NCI-H1436 (cell line): ENCODE measurements at regions not wholly inside any gene's neighbourhood (a gene's known extent, or its start where the extent isn't known, plus 50 kb on each side); places are given as distances from the start of the nearest gene placed in this dataset.
"Not testable (repeated sequence)": the region's sequence is repeated elsewhere in the genome, so short reads cannot be mapped to it uniquely, and the experiment has no call there.

Experiments used
- DNase-seq: peaks from one replicate; lab custom pipeline; 2025; lab: John Stamatoyannopoulos, UW

- DNase-seq = peak; percentile 1
Observed at GRCh38 chr21:17139696-17140095, 373.1 kb upstream of the CXADR start.

- no peak for DNase-seq
Observed at GRCh38 chr21:17146426-17146825, 366.4 kb upstream of the CXADR start.

GRCh38 chr21:17159697-17160096 lies 353.1 kb upstream of the CXADR start:
- no peak for DNase-seq

GRCh38 chr21:17185674-17186073 lies 327.2 kb upstream of the CXADR start:
- DNase-seq = no peak

GRCh38 chr21:17189963-17190362 lies 322.9 kb upstream of the CXADR start:
- DNase-seq = no peak

- DNase-seq = no peak
Observed at GRCh38 chr21:17191346-17191993, 321.4 kb upstream of the CXADR start.

GRCh38 chr21:17195351-17195750 lies 317.5 kb upstream of the CXADR start:
- DNase-seq = no peak

GRCh38 chr21:17195976-17196375 lies 316.9 kb upstream of the CXADR start:
- no peak for DNase-seq

- DNase-seq = no peak
Observed at GRCh38 chr21:17196623-17197022, 316.2 kb upstream of the CXADR start.

- no peak for DNase-seq
Observed at GRCh38 chr21:17197996-17198395, 314.8 kb upstream of the CXADR start.

- no peak for DNase-seq
Observed at GRCh38 chr21:17200250-17200649, 312.6 kb upstream of the CXADR start.

GRCh38 chr21:17201741-17202260 lies 311.0 kb upstream of the CXADR start:
- no peak for DNase-seq

GRCh38 chr21:17214801-17215200 lies 298.0 kb upstream of the CXADR start:
- DNase-seq = no peak

GRCh38 chr21:17219050-17219449 lies 293.8 kb upstream of the CXADR start:
- DNase-seq = not testable (repeated sequence)

GRCh38 chr21:17231124-17231523 lies 281.7 kb upstream of the CXADR start:
- no peak for DNase-seq

- DNase-seq = no peak
Observed at GRCh38 chr21:17231771-17232170, 281.1 kb upstream of the CXADR start.

GRCh38 chr21:17238468-17238867 lies 274.4 kb upstream of the CXADR start:
- no peak for DNase-seq

GRCh38 chr21:17250778-17251241 lies 262.0 kb upstream of the CXADR start:
- DNase-seq = peak; percentile 62

GRCh38 chr21:17257784-17258183 lies 255.1 kb upstream of the CXADR start:
- DNase-seq = no peak

GRCh38 chr21:17264182-17264581 lies 248.7 kb upstream of the CXADR start:
- no peak for DNase-seq

GRCh38 chr21:17269760-17270159 lies 243.1 kb upstream of the CXADR start:
- no peak for DNase-seq

GRCh38 chr21:17270229-17270628 lies 242.6 kb upstream of the CXADR start:
- DNase-seq = peak; percentile 14

- DNase-seq = no peak
Observed at GRCh38 chr21:17279663-17280062, 233.2 kb upstream of the CXADR start.

- DNase-seq = not testable (repeated sequence)
Observed at GRCh38 chr21:17293016-17293562, 219.8 kb upstream of the CXADR start.
